ENCODE measurements at regions not wholly inside any gene's neighbourhood (a gene's known extent, or its start where the extent isn't known, plus 50 kb on each side); places are given as distances from the start of the nearest gene placed in this dataset.

DNA sequence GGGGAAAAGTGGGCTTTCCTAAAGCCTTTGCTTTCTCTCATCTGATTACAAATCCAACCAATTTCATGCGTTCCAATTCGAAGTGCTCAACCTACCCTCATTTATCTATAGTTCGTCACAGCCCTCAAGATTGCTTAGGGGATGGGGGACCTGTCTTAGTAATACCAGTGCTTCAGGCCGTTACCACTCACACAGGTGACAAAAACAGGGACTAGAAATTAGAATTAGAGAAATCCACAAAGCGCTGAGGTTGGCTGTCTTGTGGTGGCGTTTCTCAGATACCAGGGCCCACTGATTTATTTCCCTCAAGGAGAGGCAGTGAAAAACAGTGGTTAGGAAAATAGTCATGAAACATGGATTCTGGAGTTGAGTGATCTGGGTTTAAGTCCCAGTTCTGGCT lies 121.6 kb upstream of the SPACA1 start:
- H3K4me2 ChIP-seq (ENCODE audit: control insufficient read depth, extremely low read depth, insufficient read depth, low read depth, low read length) = no peak overlapping the region
- no peaks in the 10 kb centered on the region for H3K36me3 ChIP-seq (ENCODE audit: control insufficient read depth in 2 of 2, extremely low read depth in 1 of 2, insufficient read depth in 2 of 2, low read length in 2 of 2)
- no peaks in the 10 kb centered on the region for H3K9me3 ChIP-seq (ENCODE audit: control insufficient read depth, low read depth, low read length)
- H3K79me2 ChIP-seq (ENCODE audit: control insufficient read depth, insufficient read depth, low read length) = no peaks in the 10 kb centered on the region
- FAIRE-seq (no peak), DNase-seq (ENCODE audit: low read depth, low spot score) (no peak)
- H3K4me3 ChIP-seq (ENCODE audit: control insufficient read depth in 2 of 3, extremely low read depth in 1 of 3, insufficient read depth in 2 of 3, low read depth in 1 of 3, low read length in 3 of 3) = no peak overlapping the region
- no peak overlapping the region for H3K9ac ChIP-seq (ENCODE audit: control insufficient read depth, extremely low read depth, insufficient read depth, low read length)
- no peaks in the 10 kb centered on the region for H3K4me1 ChIP-seq (ENCODE audit: control insufficient read depth, extremely low read depth, insufficient read depth, low read length)
- no peak overlapping the region for H2AFZ ChIP-seq (ENCODE audit: control insufficient read depth, low read length)
- peaks cover 9% of the 10 kb centered on the region for H3K27me3 ChIP-seq (ENCODE audit: control insufficient read depth, extremely low read depth, insufficient read depth, low read length)
- no peak overlapping the region for H3K27ac ChIP-seq (ENCODE audit: control insufficient read depth, insufficient read depth, low read length)
- TF ChIP-seq, protein P1, sequence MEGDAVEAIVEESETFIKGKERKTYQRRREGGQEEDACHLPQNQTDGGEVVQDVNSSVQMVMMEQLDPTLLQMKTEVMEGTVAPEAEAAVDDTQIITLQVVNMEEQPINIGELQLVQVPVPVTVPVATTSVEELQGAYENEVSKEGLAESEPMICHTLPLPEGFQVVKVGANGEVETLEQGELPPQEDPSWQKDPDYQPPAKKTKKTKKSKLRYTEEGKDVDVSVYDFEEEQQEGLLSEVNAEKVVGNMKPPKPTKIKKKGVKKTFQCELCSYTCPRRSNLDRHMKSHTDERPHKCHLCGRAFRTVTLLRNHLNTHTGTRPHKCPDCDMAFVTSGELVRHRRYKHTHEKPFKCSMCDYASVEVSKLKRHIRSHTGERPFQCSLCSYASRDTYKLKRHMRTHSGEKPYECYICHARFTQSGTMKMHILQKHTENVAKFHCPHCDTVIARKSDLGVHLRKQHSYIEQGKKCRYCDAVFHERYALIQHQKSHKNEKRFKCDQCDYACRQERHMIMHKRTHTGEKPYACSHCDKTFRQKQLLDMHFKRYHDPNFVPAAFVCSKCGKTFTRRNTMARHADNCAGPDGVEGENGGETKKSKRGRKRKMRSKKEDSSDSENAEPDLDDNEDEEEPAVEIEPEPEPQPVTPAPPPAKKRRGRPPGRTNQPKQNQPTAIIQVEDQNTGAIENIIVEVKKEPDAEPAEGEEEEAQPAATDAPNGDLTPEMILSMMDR (optimal IDR thresholded peaks at IDR 0.05 in 1 of 3, IDR thresholded peaks at IDR 0.05 in 1 of 3, conservative IDR thresholded peaks at IDR 0.05 in 1 of 3; ENCODE audit: extremely low read depth in 1 of 3, insufficient read depth in 2 of 3, low read length in 3 of 3) = no peak
- no peak for TF ChIP-seq EZH2 (IDR thresholded peaks at IDR 0.05; ENCODE audit: low read length)
- H3K9me1 ChIP-seq (ENCODE audit: control insufficient read depth, extremely low read depth, insufficient read depth, low read length) = no peaks in the 10 kb centered on the region
- H4K20me1 ChIP-seq (ENCODE audit: control insufficient read depth, extremely low read depth, insufficient read depth, low read length) = no peaks in the 10 kb centered on the region
- dilution Hi-C loops (cut with MboI; ENCODE audit: extremely low pct_ligation_motif_present, low sequenced_read_pairs) = no loop called here

GRCh38 chr6:87925373-87926060 lies 122.1 kb upstream of the SPACA1 start:
- H3K27ac ChIP-seq (ENCODE audit: control insufficient read depth, insufficient read depth, low read length) = no peak overlapping the region
- no peak overlapping the region for H2AFZ ChIP-seq (ENCODE audit: control insufficient read depth, low read length)
- H3K9me1 ChIP-seq (ENCODE audit: control insufficient read depth, extremely low read depth, insufficient read depth, low read length) = no peaks in the 10 kb centered on the region
- no peaks in the 10 kb centered on the region for H3K4me1 ChIP-seq (ENCODE audit: control insufficient read depth, extremely low read depth, insufficient read depth, low read length)
- no peaks in the 10 kb centered on the region for H3K9me3 ChIP-seq (ENCODE audit: control insufficient read depth, low read depth, low read length)
- H3K36me3 ChIP-seq (ENCODE audit: control insufficient read depth in 2 of 2, extremely low read depth in 1 of 2, insufficient read depth in 2 of 2, low read length in 2 of 2) = no peaks in the 10 kb centered on the region
- no peak for DNase-seq (ENCODE audit: low read depth, low spot score)
- H3K4me3 ChIP-seq (ENCODE audit: control insufficient read depth in 2 of 3, extremely low read depth in 1 of 3, insufficient read depth in 2 of 3, low read depth in 1 of 3, low read length in 3 of 3) = no peak overlapping the region
- no peaks in the 10 kb centered on the region for H4K20me1 ChIP-seq (ENCODE audit: control insufficient read depth, extremely low read depth, insufficient read depth, low read length)
- no peak for FAIRE-seq
- H3K27me3 ChIP-seq (ENCODE audit: control insufficient read depth, extremely low read depth, insufficient read depth, low read length) = peaks cover 11% of the 10 kb centered on the region
- H3K79me2 ChIP-seq (ENCODE audit: control insufficient read depth, insufficient read depth, low read length) = no peaks in the 10 kb centered on the region
- no peak overlapping the region for H3K4me2 ChIP-seq (ENCODE audit: control insufficient read depth, extremely low read depth, insufficient read depth, low read depth, low read length)
- no peak overlapping the region for H3K9ac ChIP-seq (ENCODE audit: control insufficient read depth, extremely low read depth, insufficient read depth, low read length)
- dilution Hi-C loops (cut with MboI; ENCODE audit: extremely low pct_ligation_motif_present, low sequenced_read_pairs) = no loop called here
- TF ChIP-seq EZH2 (IDR thresholded peaks at IDR 0.05; ENCODE audit: low read length) = no peak
- TF ChIP-seq, protein P1 (optimal IDR thresholded peaks at IDR 0.05 in 1 of 3, IDR thresholded peaks at IDR 0.05 in 1 of 3, conservative IDR thresholded peaks at IDR 0.05 in 1 of 3; ENCODE audit: extremely low read depth in 1 of 3, insufficient read depth in 2 of 3, low read length in 3 of 3) = no peak
